ENCODE measurements at regions not wholly inside any gene's neighbourhood (a gene's known extent, or its start where the extent isn't known, plus 50 kb on each side); places are given as distances from the start of the nearest gene placed in this dataset.

- H3K4me3 ChIP-seq, result no peak overlapping the region
- no peaks in the 10 kb centered on the region for H3K4me1 ChIP-seq (ENCODE audit: control insufficient read depth in 5 of 5, insufficient read depth in 5 of 5, low read length in 5 of 5)
- no peaks in the 10 kb centered on the region for H3K36me3 ChIP-seq (ENCODE audit: control insufficient read depth in 4 of 4, insufficient read depth in 4 of 4, low read length in 4 of 4)
- H3K27ac ChIP-seq (ENCODE audit: low read depth in 1 of 2, low read length in 1 of 2), result no peak overlapping the region
- H3K9ac ChIP-seq (ENCODE audit: insufficient read depth in 1 of 2, low read length in 2 of 2), result no peak overlapping the region
- ATAC-seq (ENCODE audit: insufficient read depth, low FRiP score) (no peak), DNase-seq (peak; percentile 41 to 78 (median 75))
- 82 to 89% methylated on average over 5 of the region's 5 CpGs for WGBS, 2 donors
- H3K9me3 ChIP-seq (ENCODE audit: control insufficient read depth in 4 of 4, insufficient read depth in 3 of 4, low read length in 3 of 4), result peaks cover 0 to 2% (median 0%) of the 10 kb centered on the region in 4 donors
- H3K27me3 ChIP-seq (ENCODE audit: control insufficient read depth in 3 of 3, insufficient read depth in 3 of 3, low read length in 2 of 3), result peaks cover 4 to 38% (median 16%) of the 10 kb centered on the region in 3 donors
- no peak for TF ChIP-seq CTCF (IDR thresholded peaks at IDR 0.05; ENCODE audit: control extremely low read depth, extremely low read depth)
These were observed 123.0 kb upstream of the PLS3 start for GRCh38 chrX:115437841-115438595.

- Histone ChIP-seq H3K4me3 (no peak overlapping the region), H3K27ac (ENCODE audit: low read depth in 1 of 2, low read length in 1 of 2) (no peak overlapping the region), H3K9ac (ENCODE audit: insufficient read depth in 1 of 2, low read length in 2 of 2) (no peak overlapping the region), H3K36me3 (ENCODE audit: control insufficient read depth in 4 of 4, insufficient read depth in 4 of 4, low read length in 4 of 4) (no peaks in the 10 kb centered on the region), H3K9me3 (ENCODE audit: control insufficient read depth in 4 of 4, insufficient read depth in 3 of 4, low read length in 3 of 4) (no peaks in the 10 kb centered on the region), H3K27me3 (ENCODE audit: control insufficient read depth in 3 of 3, insufficient read depth in 3 of 3, low read length in 2 of 3) (peaks cover 0 to 47% (median 30%) of the 10 kb centered on the region in 3 donors), H3K4me1 (ENCODE audit: control insufficient read depth in 5 of 5, insufficient read depth in 5 of 5, low read length in 5 of 5) (peaks cover 0 to 3% (median 0%) of the 10 kb centered on the region in 5 donors)
- no peak for TF ChIP-seq CTCF (IDR thresholded peaks at IDR 0.05; ENCODE audit: control extremely low read depth, extremely low read depth)
- WGBS, 2 donors, result 67 to 95% methylated on average over 2 of the region's 2 CpGs
- DNase-seq (no peak), ATAC-seq (ENCODE audit: insufficient read depth, low FRiP score) (no peak)
These were observed 112.8 kb upstream of the PLS3 start for GRCh38 chrX:115448146-115448545.

- Histone ChIP-seq H3K27ac (ENCODE audit: low read depth in 1 of 2, low read length in 1 of 2) (no peak overlapping the region), H3K9ac (ENCODE audit: insufficient read depth in 1 of 2, low read length in 2 of 2) (no peak overlapping the region), H3K27me3 (ENCODE audit: control insufficient read depth in 3 of 3, insufficient read depth in 3 of 3, low read length in 2 of 3) (peaks cover 0 to 39% (median 24%) of the 10 kb centered on the region in 3 donors), H3K4me3 (no peak overlapping the region), H3K9me3 (ENCODE audit: control insufficient read depth in 4 of 4, insufficient read depth in 3 of 4, low read length in 3 of 4) (peaks cover 0 to 2% (median 0%) of the 10 kb centered on the region in 4 donors), H3K36me3 (ENCODE audit: control insufficient read depth in 4 of 4, insufficient read depth in 4 of 4, low read length in 4 of 4) (no peaks in the 10 kb centered on the region), H3K4me1 (ENCODE audit: control insufficient read depth in 5 of 5, insufficient read depth in 5 of 5, low read length in 5 of 5) (peaks cover 0 to 3% (median 0%) of the 10 kb centered on the region in 5 donors)
- WGBS, 2 donors, result 24 to 38% methylated on average over 4 of the region's 4 CpGs
- no peak for TF ChIP-seq CTCF (IDR thresholded peaks at IDR 0.05; ENCODE audit: control extremely low read depth, extremely low read depth)
- ATAC-seq (ENCODE audit: insufficient read depth, low FRiP score), result no peak
- DNase-seq, result peak; percentile 73 to 75 (median 75)
These were observed 111.2 kb upstream of the PLS3 start for GRCh38 chrX:115449742-115450141.
